Kasumi-1 (cell line): ENCODE measurements at regions not wholly inside any gene's neighbourhood (a gene's known extent, or its start where the extent isn't known, plus 50 kb on each side); places are given as distances from the start of the nearest gene placed in this dataset.

Source experiments
- DNase-seq, 2 experiments: peaks; one replicate each; lab custom pipeline; 2025; lab: John Stamatoyannopoulos, UW

- no peak for DNase-seq
These were observed 166.7 kb downstream of the PTPN20 start for GRCh38 chr10:47077941-47078340.

GRCh38 chr10:47078393-47079203, 167.4 kb downstream of the PTPN20 start:
- DNase-seq, result no peak

- DNase-seq, result no peak
These were observed 168.0 kb downstream of the PTPN20 start for GRCh38 chr10:47079204-47079580.

- DNase-seq, result peak; percentile 5 to 28
These were observed 170.0 kb downstream of the PTPN20 start for GRCh38 chr10:47081264-47081663.

- DNase-seq, result no peak
These were observed 171.0 kb downstream of the PTPN20 start for GRCh38 chr10:47082055-47082784.

- no peak for DNase-seq
These were observed 176.4 kb downstream of the PTPN20 start for GRCh38 chr10:47087667-47088066.

GRCh38 chr10:47088656-47089354, 177.6 kb downstream of the PTPN20 start:
- no peak for DNase-seq

- no peak for DNase-seq
These were observed 178.8 kb downstream of the PTPN20 start for GRCh38 chr10:47090042-47090441.

GRCh38 chr10:47090903-47091302, 179.7 kb downstream of the PTPN20 start:
- DNase-seq, result no peak

GRCh38 chr10:47091421-47091820, 180.2 kb downstream of the PTPN20 start:
- DNase-seq, result no peak

- no peak for DNase-seq
These were observed 181.1 kb downstream of the PTPN20 start for GRCh38 chr10:47092376-47092775.

GRCh38 chr10:47092831-47093230, 181.6 kb downstream of the PTPN20 start:
- no peak for DNase-seq

GRCh38 chr10:47094126-47094525, 182.9 kb downstream of the PTPN20 start:
- no peak for DNase-seq

GRCh38 chr10:47094636-47095035, 183.4 kb downstream of the PTPN20 start:
- DNase-seq, result no peak

GRCh38 chr10:47095211-47095610, 184.0 kb downstream of the PTPN20 start:
- no peak for DNase-seq

GRCh38 chr10:47095848-47096612, 184.8 kb downstream of the PTPN20 start:
- no peak for DNase-seq

GRCh38 chr10:47098238-47098637, 187.0 kb downstream of the PTPN20 start:
- DNase-seq, result no peak

- no peak for DNase-seq
These were observed 187.7 kb downstream of the PTPN20 start for GRCh38 chr10:47098964-47099363.

- no peak for DNase-seq
These were observed 188.2 kb downstream of the PTPN20 start for GRCh38 chr10:47099474-47099873.

- DNase-seq, result no peak
These were observed 190.0 kb downstream of the PTPN20 start for GRCh38 chr10:47101196-47101595.

- no peak for DNase-seq
These were observed 190.6 kb downstream of the PTPN20 start for GRCh38 chr10:47101807-47102206.

GRCh38 chr10:47104151-47104605, 192.9 kb downstream of the PTPN20 start:
- DNase-seq, result no peak
